HG03439 (cell line): ENCODE measurements at regions not wholly inside any gene's neighbourhood (a gene's known extent, or its start where the extent isn't known, plus 50 kb on each side); places are given as distances from the start of the nearest gene placed in this dataset.

Experiments
- ATAC-seq: cut with Tn5 transposase; IDR thresholded peaks from one replicate; pipeline ENCODE4 v1.9.1; 2021; ENCODE audit warnings: mild to moderate bottlenecking, moderate library complexity; ENCODE audit not compliant: unreplicated experiment

- no peak for ATAC-seq
These were observed 706.0 kb upstream of the ZP4 start for GRCh38 chr1:238596703-238597102.

GRCh38 chr1:238592621-238593020 lies 701.9 kb upstream of the ZP4 start:
- no peak for ATAC-seq

DNA sequence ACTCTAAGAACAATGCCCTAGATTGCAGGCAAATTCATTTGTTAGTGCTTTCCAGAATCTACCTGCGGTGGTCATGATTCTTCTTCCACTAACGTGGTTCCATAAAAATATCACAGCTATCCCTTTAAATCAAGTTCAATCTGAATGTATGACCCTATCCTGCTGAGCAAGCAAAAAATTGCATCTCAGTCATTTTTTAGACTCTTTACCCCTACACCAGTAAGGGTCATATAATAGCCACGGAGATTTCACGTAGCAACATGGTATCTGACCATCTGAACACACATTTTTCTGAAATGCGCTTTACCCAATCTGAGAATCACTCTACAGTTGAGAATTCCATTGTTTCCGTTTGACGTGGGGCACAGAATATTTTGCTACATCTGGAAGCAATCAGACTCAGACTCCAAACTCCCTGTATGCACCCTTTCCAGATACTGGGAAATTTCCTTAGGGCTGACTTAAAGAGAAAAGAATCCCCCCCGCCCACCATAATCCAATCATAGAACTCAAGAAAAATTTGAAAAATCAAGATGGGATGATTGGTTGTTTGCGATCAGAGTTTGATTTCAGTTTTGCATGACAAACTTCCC lies 699.2 kb upstream of the ZP4 start:
- ATAC-seq = no peak

- ATAC-seq = no peak
These were observed 692.1 kb upstream of the ZP4 start for GRCh38 chr1:238582816-238583215.

GRCh38 chr1:238581332-238581731 lies 690.6 kb upstream of the ZP4 start:
- no peak for ATAC-seq

GRCh38 chr1:238568735-238569134 lies 678.0 kb upstream of the ZP4 start:
- ATAC-seq = no peak

DNA sequence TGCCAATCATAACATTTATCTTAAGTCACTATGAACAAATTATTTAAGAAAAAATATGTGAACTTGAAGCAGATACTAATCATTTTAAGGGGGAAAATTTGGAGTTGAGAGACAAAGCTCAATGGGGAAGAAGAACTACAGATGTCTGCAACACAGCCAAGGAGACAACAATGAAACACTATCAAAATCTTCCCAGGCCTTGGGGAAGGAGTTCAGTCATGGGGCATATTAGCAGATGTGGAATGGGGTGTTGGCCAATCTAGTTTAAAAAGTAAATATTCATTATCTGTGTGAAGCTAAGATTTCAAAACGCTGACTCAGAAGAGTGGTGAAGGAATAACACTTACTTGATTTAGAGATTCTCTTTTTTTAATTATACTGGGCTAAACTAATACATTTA lies 671.6 kb upstream of the ZP4 start:
- no peak for ATAC-seq

DNA sequence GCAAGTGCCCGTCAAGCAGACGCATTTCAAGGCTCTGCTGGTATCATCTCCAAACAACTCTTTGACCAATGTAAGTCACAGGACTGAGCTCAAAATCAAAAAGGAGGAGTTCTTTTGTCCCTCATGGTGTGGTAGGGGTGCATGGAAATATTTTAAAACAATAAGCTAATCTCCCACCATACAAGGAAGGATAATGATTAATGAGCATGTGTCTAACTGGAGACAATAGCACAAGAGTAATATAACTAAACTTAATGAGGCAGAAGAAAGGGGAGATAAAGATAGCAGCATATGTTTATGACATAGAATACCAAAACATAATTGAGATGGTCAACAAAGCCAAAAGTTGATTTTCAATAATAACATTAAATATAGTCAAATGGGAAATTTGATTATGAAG lies 668.0 kb upstream of the ZP4 start:
- ATAC-seq = no peak

GRCh38 chr1:238558156-238558555 lies 667.4 kb upstream of the ZP4 start:
- no peak for ATAC-seq

DNA sequence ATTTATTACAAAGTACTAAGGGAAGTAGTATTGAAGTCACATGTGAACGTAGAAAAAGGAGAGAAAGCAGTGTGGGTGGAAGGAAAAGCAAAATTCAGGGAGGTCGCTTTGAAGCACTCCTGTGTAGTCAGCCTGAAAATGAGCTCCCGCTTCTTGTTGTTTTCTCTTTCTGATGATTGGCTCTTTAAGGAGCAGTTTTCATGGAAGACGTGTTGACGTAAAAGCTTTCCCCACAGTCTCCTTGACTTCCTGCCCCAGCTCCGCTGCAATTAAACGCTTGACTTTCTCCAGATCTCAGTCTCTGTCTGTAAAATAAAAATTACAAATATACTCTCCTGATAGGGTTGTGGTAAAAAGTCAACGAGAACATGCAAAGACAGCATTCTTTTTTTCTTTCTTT lies 661.5 kb upstream of the ZP4 start:
- ATAC-seq = no peak

GRCh38 chr1:238549137-238549536 lies 658.4 kb upstream of the ZP4 start:
- no peak for ATAC-seq

DNA sequence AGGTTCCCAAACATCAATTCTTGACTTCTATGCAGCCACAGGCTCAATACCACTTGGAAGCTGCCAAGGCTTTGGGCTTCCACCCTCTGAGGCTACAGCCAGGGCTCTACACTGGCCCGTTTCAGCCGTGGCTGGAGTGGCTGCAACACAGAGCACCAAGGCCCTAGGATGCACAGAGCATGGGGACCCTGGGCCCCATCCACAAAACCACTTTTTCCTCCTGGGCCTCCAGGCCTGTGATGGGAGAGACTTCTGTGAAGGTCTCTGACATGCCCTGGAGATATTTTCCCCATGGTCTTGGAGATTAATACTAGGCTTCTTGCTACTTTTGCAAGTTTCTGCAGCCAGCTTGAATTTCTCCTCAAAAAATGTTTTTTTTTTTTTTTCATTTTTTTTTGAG lies 655.4 kb upstream of the ZP4 start:
- ATAC-seq = no peak

DNA sequence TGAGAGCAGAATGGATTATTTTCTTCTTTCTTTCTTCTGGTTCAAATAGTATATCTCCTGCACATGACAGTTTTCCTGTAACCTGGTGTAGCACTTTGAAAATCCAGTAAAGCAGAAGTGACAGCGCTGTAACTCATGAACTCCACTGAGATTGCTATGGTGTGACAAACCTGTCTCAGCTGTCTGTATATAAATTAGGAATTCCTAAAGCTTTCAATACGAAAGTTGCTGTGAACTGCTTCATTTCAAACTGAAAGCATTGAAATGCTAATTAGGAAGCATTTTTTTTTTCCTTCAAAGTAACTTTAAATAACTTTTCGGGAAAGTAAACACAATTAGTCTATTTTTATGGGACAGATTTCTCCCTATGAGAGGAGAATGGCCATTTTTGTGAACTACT lies 646.9 kb upstream of the ZP4 start:
- ATAC-seq = no peak

DNA sequence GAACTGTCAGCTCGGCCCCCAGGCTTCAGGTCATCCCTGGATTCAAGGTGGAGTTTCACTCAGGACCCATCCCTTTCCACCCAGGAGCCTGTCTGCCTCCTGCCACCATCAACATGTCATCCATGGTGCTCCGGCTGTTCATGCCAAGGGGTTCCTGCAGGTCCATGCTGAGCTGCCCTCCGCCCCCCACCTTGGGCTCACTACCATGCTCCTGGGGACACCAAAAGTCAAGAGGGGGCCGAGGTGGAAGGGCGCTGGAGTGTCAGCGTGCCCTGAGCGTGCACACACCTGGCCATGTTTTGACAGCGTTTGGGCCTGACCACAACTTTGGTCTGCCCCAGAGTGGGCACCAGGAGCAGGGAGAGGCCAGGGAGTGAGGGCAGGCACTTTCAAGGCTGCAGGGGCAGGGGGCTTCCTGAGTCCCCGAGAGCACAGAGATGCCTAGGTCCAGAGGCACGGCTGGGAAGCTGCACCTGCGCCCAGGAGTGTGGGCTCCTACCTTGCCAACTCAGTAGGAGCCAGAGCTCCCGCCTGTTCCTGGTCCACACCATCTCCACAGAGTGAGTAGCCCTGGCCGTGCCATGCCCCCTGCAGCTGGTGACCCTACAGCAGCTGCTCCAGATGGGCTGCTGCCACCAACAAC lies 639.6 kb upstream of the ZP4 start:
- ATAC-seq = no peak

DNA sequence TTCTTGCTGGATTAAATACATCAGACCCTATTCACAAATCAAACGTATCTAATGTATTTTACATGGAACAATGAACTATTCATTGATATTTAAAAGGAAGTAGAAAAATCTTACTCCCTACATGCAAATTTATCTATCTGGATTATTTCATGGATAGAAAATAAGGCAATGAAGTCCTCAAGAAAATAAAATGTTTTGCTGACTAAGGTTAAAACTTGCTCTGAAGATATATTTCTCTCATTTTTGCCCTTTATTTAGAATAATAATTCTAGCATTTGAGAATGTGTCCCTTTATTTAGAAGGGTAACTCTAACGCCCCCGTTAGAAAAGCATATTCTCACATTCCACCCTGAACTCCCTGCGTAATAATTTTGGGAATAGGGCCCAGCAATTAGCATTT lies 627.0 kb upstream of the ZP4 start:
- no peak for ATAC-seq

DNA sequence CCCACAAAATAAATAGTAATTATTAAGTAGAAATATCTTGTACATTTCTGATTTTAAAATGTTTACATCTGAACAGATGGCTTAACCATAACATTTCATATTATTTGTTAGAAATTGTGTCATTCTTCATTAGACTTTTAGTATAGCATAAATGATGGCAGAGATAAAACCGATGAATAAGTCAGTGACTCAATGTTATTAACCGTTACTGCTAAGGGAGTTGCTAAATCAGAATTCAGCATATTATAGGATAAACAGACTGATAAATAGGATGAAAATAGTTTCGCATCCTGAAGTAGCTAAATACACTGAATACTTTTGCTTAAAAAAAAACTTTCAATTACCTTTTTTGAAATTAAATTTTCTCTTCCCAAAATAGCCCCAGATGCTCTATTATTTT lies 610.6 kb upstream of the ZP4 start:
- no peak for ATAC-seq

GRCh38 chr1:238499021-238499420 lies 608.3 kb upstream of the ZP4 start:
- no peak for ATAC-seq

DNA sequence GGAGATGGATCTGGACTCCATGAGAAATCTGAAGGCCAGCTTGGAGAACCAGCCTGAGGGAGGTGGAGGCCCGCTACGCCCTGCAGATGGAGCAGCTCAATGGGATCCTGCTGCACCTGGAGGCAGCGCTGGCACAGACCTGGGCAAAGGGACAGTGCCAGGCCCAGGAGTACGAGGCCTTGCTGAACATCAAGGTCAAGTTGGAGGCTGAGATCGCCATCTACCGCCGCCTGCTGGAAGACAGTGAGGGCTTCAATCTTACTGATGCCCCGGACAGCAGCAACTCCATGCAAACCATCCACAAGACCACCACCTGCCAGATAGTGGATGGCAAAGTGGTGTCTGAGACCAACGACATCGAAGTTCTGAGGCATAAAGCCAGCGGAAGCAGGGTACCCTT lies 601.5 kb upstream of the ZP4 start:
- ATAC-seq = no peak

DNA sequence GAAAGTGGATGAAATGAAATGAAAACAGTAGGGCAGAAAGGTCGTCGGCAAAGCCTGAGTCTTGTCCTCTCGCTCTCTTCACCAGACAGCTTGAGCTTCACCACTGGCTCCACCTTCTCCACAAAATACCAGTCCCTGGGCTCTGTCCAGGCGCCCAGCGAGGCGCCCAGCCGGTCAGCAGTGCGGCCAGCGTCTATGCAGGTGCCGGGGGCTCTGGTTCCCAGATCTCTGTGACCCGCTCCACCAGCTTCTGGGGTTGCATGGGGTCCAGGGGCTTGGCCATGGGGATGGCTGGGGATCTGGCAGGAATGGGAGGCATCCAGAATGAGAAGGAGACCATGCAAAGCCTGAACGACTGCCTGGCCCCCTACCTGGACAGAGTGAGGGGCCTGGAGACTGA lies 600.5 kb upstream of the ZP4 start:
- no peak for ATAC-seq

- no peak for ATAC-seq
These were observed 598.3 kb upstream of the ZP4 start for GRCh38 chr1:238489006-238489405.

DNA sequence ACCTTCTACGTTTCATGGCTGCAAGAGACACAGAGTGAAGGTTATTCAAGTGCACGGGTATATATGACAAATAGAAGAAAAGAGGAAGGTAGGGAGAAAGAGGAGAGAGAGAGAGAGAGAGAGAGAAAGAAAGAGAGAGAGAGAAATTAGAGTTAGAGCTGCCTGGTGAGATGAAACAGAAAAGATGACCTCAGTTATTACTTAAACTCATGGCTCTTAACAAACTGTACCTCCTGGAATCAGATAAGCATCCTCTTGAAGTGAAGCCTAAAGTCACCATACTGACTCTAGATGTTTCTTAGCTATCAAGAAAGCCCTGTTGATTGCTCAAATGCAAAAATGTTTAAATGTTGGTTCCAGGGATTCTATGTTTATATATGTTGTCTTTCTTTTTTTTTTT lies 597.7 kb upstream of the ZP4 start:
- no peak for ATAC-seq

DNA sequence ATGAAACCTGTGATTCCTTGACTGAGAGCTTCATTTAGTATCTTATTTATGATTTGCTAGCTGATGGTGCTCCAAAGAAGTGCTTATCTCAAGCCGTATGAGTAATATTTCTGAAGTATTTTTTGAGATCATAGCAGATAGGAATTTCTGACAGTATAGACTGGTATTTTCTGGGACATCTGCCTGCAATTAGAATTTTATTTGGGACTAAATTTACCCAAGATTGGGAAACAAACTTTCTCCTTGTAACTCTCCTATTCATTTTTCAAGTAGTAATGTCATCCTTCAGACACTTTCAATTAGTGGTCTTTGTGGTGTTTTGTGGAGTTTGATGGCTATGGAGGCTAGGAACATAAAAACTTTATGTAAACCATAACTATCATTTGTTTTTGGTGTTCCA lies 597.2 kb upstream of the ZP4 start:
- ATAC-seq = no peak

GRCh38 chr1:238485912-238486209 lies 595.1 kb upstream of the ZP4 start:
- no peak for ATAC-seq
